ENCODE measurements at regions not wholly inside any gene's neighbourhood (a gene's known extent, or its start where the extent isn't known, plus 50 kb on each side); places are given as distances from the start of the nearest gene placed in this dataset.

- Histone ChIP-seq H3K27me3 (ENCODE audit: control insufficient read depth, insufficient read depth, low read length) (no peaks in the 10 kb centered on the region), H3K36me3 (ENCODE audit: control insufficient read depth in 2 of 3, insufficient read depth in 3 of 3, low read length in 3 of 3) (no peaks in the 10 kb centered on the region), H3K4me1 (ENCODE audit: control insufficient read depth in 2 of 3, insufficient read depth in 2 of 3, low read depth in 1 of 3, low read length in 3 of 3) (no peaks in the 10 kb centered on the region), H3K4me3 (ENCODE audit: low read length in 3 of 3) (no peak overlapping the region), H3K9me3 (ENCODE audit: control insufficient read depth in 2 of 3, insufficient read depth in 1 of 3, low read length in 3 of 3) (no peaks in the 10 kb centered on the region), H3K9ac (ENCODE audit: low read length in 3 of 3) (no peak overlapping the region), H3K27ac (ENCODE audit: low read depth in 2 of 2, low read length in 2 of 2) (no peak overlapping the region)
- no peak for DNase-seq
- FAIRE-seq, result no peak
- intact Hi-C loops (cut with DNase I), result no loop called here
- TF ChIP-seq CTCF (IDR thresholded peaks at IDR 0.05; ENCODE audit: borderline replicate concordance, extremely low read depth, insufficient read depth), result no peak
Observed at GRCh38 chr3:21274079-21274571, 476.9 kb downstream of the ZNF385D start.

GRCh38 chr3:21273259-21274025, 477.6 kb downstream of the ZNF385D start:
- H3K36me3 ChIP-seq (ENCODE audit: control insufficient read depth in 2 of 3, insufficient read depth in 3 of 3, low read length in 3 of 3), result no peaks in the 10 kb centered on the region
- no peak for FAIRE-seq

GRCh38 chr3:21271606-21272016, 479.4 kb downstream of the ZNF385D start:
- DNase-seq (peak in 1 of 5 donors; percentile 43), FAIRE-seq (no peak)
- TF ChIP-seq CTCF (IDR thresholded peaks at IDR 0.05; ENCODE audit: borderline replicate concordance, extremely low read depth, insufficient read depth), result no peak
- intact Hi-C loops (cut with DNase I), result no loop called here
- Histone ChIP-seq H3K4me1 (ENCODE audit: control insufficient read depth in 2 of 3, insufficient read depth in 2 of 3, low read depth in 1 of 3, low read length in 3 of 3) (no peaks in the 10 kb centered on the region), H3K36me3 (ENCODE audit: control insufficient read depth in 2 of 3, insufficient read depth in 3 of 3, low read length in 3 of 3) (no peaks in the 10 kb centered on the region), H3K27ac (ENCODE audit: low read depth in 2 of 2, low read length in 2 of 2) (no peak overlapping the region), H3K9me3 (ENCODE audit: control insufficient read depth in 2 of 3, insufficient read depth in 1 of 3, low read length in 3 of 3) (no peaks in the 10 kb centered on the region), H3K9ac (ENCODE audit: low read length in 3 of 3) (no peak overlapping the region), H3K4me3 (ENCODE audit: low read length in 3 of 3) (no peak overlapping the region), H3K27me3 (ENCODE audit: control insufficient read depth, insufficient read depth, low read length) (no peaks in the 10 kb centered on the region)

More at GRCh38 chr3:21273259-21274025, 477.6 kb downstream of the ZNF385D start:
- Histone ChIP-seq H3K9me3 (ENCODE audit: control insufficient read depth in 2 of 3, insufficient read depth in 1 of 3, low read length in 3 of 3) (no peaks in the 10 kb centered on the region), H3K4me1 (ENCODE audit: control insufficient read depth in 2 of 3, insufficient read depth in 2 of 3, low read depth in 1 of 3, low read length in 3 of 3) (no peaks in the 10 kb centered on the region), H3K9ac (ENCODE audit: low read length in 3 of 3) (no peak overlapping the region), H3K4me3 (ENCODE audit: low read length in 3 of 3) (no peak overlapping the region), H3K27ac (ENCODE audit: low read depth in 2 of 2, low read length in 2 of 2) (no peak overlapping the region), H3K27me3 (ENCODE audit: control insufficient read depth, insufficient read depth, low read length) (no peaks in the 10 kb centered on the region)
- no peak for TF ChIP-seq CTCF (IDR thresholded peaks at IDR 0.05; ENCODE audit: borderline replicate concordance, extremely low read depth, insufficient read depth)
- DNase-seq, result peak in 2 of 5 donors; percentile 12 to 56
- intact Hi-C loops (cut with DNase I), result no loop called here
